ENCODE measurements at regions not wholly inside any gene's neighbourhood (a gene's known extent, or its start where the extent isn't known, plus 50 kb on each side); places are given as distances from the start of the nearest gene placed in this dataset.

DNA sequence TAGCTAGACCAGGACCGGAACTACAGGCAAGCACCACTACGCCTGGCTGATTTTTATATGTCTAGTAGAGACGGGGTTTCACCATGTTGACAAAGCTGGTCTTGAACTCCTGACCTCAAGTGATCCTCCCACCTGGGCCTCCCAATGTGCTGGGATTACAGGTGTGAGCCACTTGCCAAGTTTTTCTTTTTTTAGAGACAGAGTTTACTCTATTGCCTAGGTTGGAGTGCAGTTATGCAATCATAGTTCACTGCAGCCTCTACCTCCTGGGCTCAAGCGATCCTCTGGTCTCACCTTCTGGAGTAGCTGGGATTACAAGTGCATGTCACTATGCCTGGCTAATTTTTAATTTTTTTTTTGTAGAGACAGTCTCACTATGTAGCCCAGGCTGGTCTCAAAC is 201.5 kb upstream of the TBX3 start:
- H3K9ac ChIP-seq (ENCODE audit: insufficient read depth in 1 of 2, low read depth in 2 of 2, low read length in 2 of 2), result no peak overlapping the region
- CTCF ChIA-PET (ENCODE audit: low intra/inter-chr PET ratio), result no interaction called here

DNA sequence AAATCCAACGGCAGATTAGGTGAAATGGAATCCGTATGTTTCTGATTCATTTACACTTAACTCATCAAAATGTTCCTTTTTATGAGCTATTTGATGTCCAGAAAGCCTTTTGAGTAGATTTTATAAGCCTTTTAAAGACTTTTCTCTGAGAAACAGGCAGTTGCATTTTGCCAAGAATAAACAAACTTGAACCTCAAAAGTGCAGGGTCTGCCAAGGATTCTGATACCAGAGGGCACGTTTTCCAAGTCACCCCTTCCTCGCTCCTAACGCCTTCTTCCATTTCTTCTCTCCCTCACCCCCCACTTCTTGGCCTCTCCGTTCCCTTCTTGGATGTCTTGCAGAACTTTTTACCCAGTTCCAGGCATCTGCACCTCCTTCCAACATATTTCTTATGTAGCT is 200.6 kb upstream of the TBX3 start:
- Histone ChIP-seq H3K27ac (ENCODE audit: extremely low read depth, low read depth, low read length) (no peak overlapping the region), H3K27me3 (ENCODE audit: control insufficient read depth in 2 of 2, insufficient read depth in 2 of 2, low read length in 2 of 2) (no peaks in the 10 kb centered on the region; a peak in 2 of 5 replicates), H3K79me2 (ENCODE audit: control insufficient read depth, insufficient read depth, low read length) (no peaks in the 10 kb centered on the region), H2AFZ (ENCODE audit: low read depth, low read length) (no peak overlapping the region), H4K20me1 (replicated peaks; ENCODE audit: control insufficient read depth, insufficient read depth, low read length) (no peaks in the 10 kb centered on the region; the same call in 1 of the 2 replicates), H3K36me3 (ENCODE audit: control insufficient read depth, insufficient read depth, low read length) (no peaks in the 10 kb centered on the region), H3K9me3 (replicated peaks; ENCODE audit: control insufficient read depth, insufficient read depth, low read depth, low read length) (no peaks in the 10 kb centered on the region), H3K4me1 (replicated peaks in 1 of 2; ENCODE audit: control insufficient read depth in 2 of 2, insufficient read depth in 2 of 2, low read length in 2 of 2) (no peaks in the 10 kb centered on the region), H3K9ac (ENCODE audit: insufficient read depth in 1 of 2, low read depth in 2 of 2, low read length in 2 of 2) (no peak overlapping the region), H3K4me2 (ENCODE audit: insufficient read depth, low read length) (no peak overlapping the region), H3K9me1 (ENCODE audit: control insufficient read depth, insufficient read depth, low read length) (no peaks in the 10 kb centered on the region), H3K4me3 (no peak overlapping the region)
- 0% methylated on average over 6 of the region's 6 CpGs for WGBS (ENCODE audit: insufficient coverage, low coverage, missing lambda C conversion rate)
- no peak for DNase-seq (ENCODE audit: extremely low read depth in 1 of 4, low spot score in 3 of 4)
- BruUV-seq (replicated peaks), result no TSS peak
- TF ChIP-seq, protein P1, sequence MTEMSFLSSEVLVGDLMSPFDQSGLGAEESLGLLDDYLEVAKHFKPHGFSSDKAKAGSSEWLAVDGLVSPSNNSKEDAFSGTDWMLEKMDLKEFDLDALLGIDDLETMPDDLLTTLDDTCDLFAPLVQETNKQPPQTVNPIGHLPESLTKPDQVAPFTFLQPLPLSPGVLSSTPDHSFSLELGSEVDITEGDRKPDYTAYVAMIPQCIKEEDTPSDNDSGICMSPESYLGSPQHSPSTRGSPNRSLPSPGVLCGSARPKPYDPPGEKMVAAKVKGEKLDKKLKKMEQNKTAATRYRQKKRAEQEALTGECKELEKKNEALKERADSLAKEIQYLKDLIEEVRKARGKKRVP (CRISPR knock-in tag; IDR thresholded peaks at IDR 0.05), result no peak
- no peak for TF ChIP-seq ZFP36 (IDR thresholded peaks at IDR 0.05; ENCODE audit: low read depth, low read length, partially characterized antibody)
- FAIRE-seq, result no peak
- in situ Hi-C loops (cut with MboI), result no loop called here
- intact Hi-C loops (cut with micrococcal nuclease), result no loop called here
- ChIA-PET CTCF (ENCODE audit: low intra/inter-chr PET ratio) (no interaction called here), POLR2A (no interaction called here)
- no peak for ATAC-seq

More for the DNA sequence above, 201.5 kb upstream of the TBX3 start:
- ATAC-seq (no peak), DNase-seq (ENCODE audit: extremely low read depth in 1 of 4, low spot score in 3 of 4) (no peak), FAIRE-seq (no peak)
- H3K27ac ChIP-seq (ENCODE audit: extremely low read depth, low read depth, low read length), result no peak overlapping the region
- no peaks in the 10 kb centered on the region for H3K9me1 ChIP-seq (ENCODE audit: control insufficient read depth, insufficient read depth, low read length)
- in situ Hi-C loops (cut with MboI) (no loop called here), intact Hi-C loops (cut with micrococcal nuclease) (no loop called here)
- POLR2A ChIA-PET, result no interaction called here
- no peaks in the 10 kb centered on the region; the same call in 1 of the 2 replicates for H4K20me1 ChIP-seq (replicated peaks; ENCODE audit: control insufficient read depth, insufficient read depth, low read length)
- no peaks in the 10 kb centered on the region for H3K36me3 ChIP-seq (ENCODE audit: control insufficient read depth, insufficient read depth, low read length)
- no peaks in the 10 kb centered on the region for H3K4me1 ChIP-seq (replicated peaks in 1 of 2; ENCODE audit: control insufficient read depth in 2 of 2, insufficient read depth in 2 of 2, low read length in 2 of 2)
- WGBS (ENCODE audit: insufficient coverage, low coverage, missing lambda C conversion rate), result 4% methylated on average over 4 of the region's 4 CpGs
- no peaks in the 10 kb centered on the region for H3K79me2 ChIP-seq (ENCODE audit: control insufficient read depth, insufficient read depth, low read length)
- H3K27me3 ChIP-seq (ENCODE audit: control insufficient read depth in 2 of 2, insufficient read depth in 2 of 2, low read length in 2 of 2), result no peaks in the 10 kb centered on the region; a peak in 1 of 5 replicates
- H2AFZ ChIP-seq (ENCODE audit: low read depth, low read length), result no peak overlapping the region
- H3K9me3 ChIP-seq (replicated peaks; ENCODE audit: control insufficient read depth, insufficient read depth, low read depth, low read length), result no peaks in the 10 kb centered on the region
- TF ChIP-seq ILK (tag; IDR thresholded peaks at IDR 0.05; ENCODE audit: borderline replicate concordance, low read depth) (no peak), CEBPG (CRISPR knock-in tag; IDR thresholded peaks at IDR 0.05) (no peak), CEBPG (tag; conservative IDR thresholded peaks at IDR 0.05 in 1 of 2, IDR thresholded peaks at IDR 0.05 in 1 of 2) (0 out of 4 replicates have a peak, but pooled peaks of 1 of the 2 experiments have one; percentile 9)
- H3K4me3 ChIP-seq, result no peak overlapping the region
- no peak overlapping the region for H3K4me2 ChIP-seq (ENCODE audit: insufficient read depth, low read length)
- no TSS peak for BruUV-seq (replicated peaks)

All from K562 (cell line).